ENCODE measurements at regions not wholly inside any gene's neighbourhood (a gene's known extent, or its start where the extent isn't known, plus 50 kb on each side); places are given as distances from the start of the nearest gene placed in this dataset.

GRCh38 chr1:201726700-201727099 lies 102.3 kb upstream of the IPO9 start:
- no peaks in the 10 kb centered on the region for H3K27me3 Mint-ChIP-seq (ENCODE audit: low read depth)
- H3K36me3 Mint-ChIP-seq (ENCODE audit: low read depth) = no peaks in the 10 kb centered on the region

GRCh38 chr1:201728731-201729130 lies 100.2 kb upstream of the IPO9 start:
- no peaks in the 10 kb centered on the region for H3K9me3 Mint-ChIP-seq
- TF ChIP-seq CTCF (IDR thresholded peaks at IDR 0.05; ENCODE audit: unreplicated experiment in 3 of 3) = no peak
- H3K27ac Mint-ChIP-seq = peak overlapping the region in 1 of 3 experiments; percentile 38
- H3K27me3 Mint-ChIP-seq (ENCODE audit: low read depth) = no peaks in the 10 kb centered on the region
- H3K4me1 Mint-ChIP-seq = peaks cover 47% of the 10 kb centered on the region
- no peaks in the 10 kb centered on the region for H3K36me3 Mint-ChIP-seq (ENCODE audit: low read depth)
- no peak overlapping the region for H3K4me3 Mint-ChIP-seq

More at GRCh38 chr1:201726700-201727099, 102.3 kb upstream of the IPO9 start:
- Mint-ChIP-seq H3K9me3 (no peaks in the 10 kb centered on the region), H3K27ac (peak overlapping the region; percentile 80 to 85 (median 81)), H3K4me3 (no peak overlapping the region), H3K4me1 (peaks cover 47% of the 10 kb centered on the region)
- no peak for TF ChIP-seq CTCF (IDR thresholded peaks at IDR 0.05; ENCODE audit: unreplicated experiment in 3 of 3)

GRCh38 chr1:201729973-201730608 lies 98.9 kb upstream of the IPO9 start:
- no peak for TF ChIP-seq CTCF (IDR thresholded peaks at IDR 0.05; ENCODE audit: unreplicated experiment in 3 of 3)
- no peaks in the 10 kb centered on the region for H3K9me3 Mint-ChIP-seq
- H3K4me1 Mint-ChIP-seq = peaks cover 44% of the 10 kb centered on the region
- no peak overlapping the region for H3K4me3 Mint-ChIP-seq
- H3K27me3 Mint-ChIP-seq (ENCODE audit: low read depth) = no peaks in the 10 kb centered on the region
- H3K36me3 Mint-ChIP-seq (ENCODE audit: low read depth) = no peaks in the 10 kb centered on the region
- H3K27ac Mint-ChIP-seq = peak overlapping the region in 2 of 3 experiments; percentile 26 to 83

GRCh38 chr1:201730611-201731010 lies 98.3 kb upstream of the IPO9 start:
- Mint-ChIP-seq H3K9me3 (no peaks in the 10 kb centered on the region), H3K27me3 (ENCODE audit: low read depth) (no peaks in the 10 kb centered on the region), H3K4me3 (no peak overlapping the region), H3K4me1 (peaks cover 46% of the 10 kb centered on the region), H3K36me3 (ENCODE audit: low read depth) (no peaks in the 10 kb centered on the region), H3K27ac (peak overlapping the region; percentile 2 to 70 (median 60))
- TF ChIP-seq CTCF (IDR thresholded peaks at IDR 0.05; ENCODE audit: unreplicated experiment in 3 of 3) = no peak

GRCh38 chr1:201731142-201731541 lies 97.8 kb upstream of the IPO9 start:
- H3K36me3 Mint-ChIP-seq (ENCODE audit: low read depth) = no peaks in the 10 kb centered on the region
- H3K9me3 Mint-ChIP-seq = no peaks in the 10 kb centered on the region
- no peak overlapping the region for H3K4me3 Mint-ChIP-seq
- peaks cover 51% of the 10 kb centered on the region for H3K4me1 Mint-ChIP-seq
- H3K27ac Mint-ChIP-seq = peak overlapping the region; percentile 2 to 70 (median 60)
- no peak for TF ChIP-seq CTCF (IDR thresholded peaks at IDR 0.05; ENCODE audit: unreplicated experiment in 3 of 3)
- no peaks in the 10 kb centered on the region for H3K27me3 Mint-ChIP-seq (ENCODE audit: low read depth)

GRCh38 chr1:201731592-201731991 lies 97.4 kb upstream of the IPO9 start:
- H3K36me3 Mint-ChIP-seq (ENCODE audit: low read depth) = no peaks in the 10 kb centered on the region
- H3K27me3 Mint-ChIP-seq (ENCODE audit: low read depth) = no peaks in the 10 kb centered on the region
- H3K27ac Mint-ChIP-seq = peak overlapping the region; percentile 37 to 60 (median 48)
- TF ChIP-seq CTCF (IDR thresholded peaks at IDR 0.05; ENCODE audit: unreplicated experiment in 3 of 3) = no peak
- no peaks in the 10 kb centered on the region for H3K9me3 Mint-ChIP-seq
- H3K4me1 Mint-ChIP-seq = peaks cover 55% of the 10 kb centered on the region
- H3K4me3 Mint-ChIP-seq = no peak overlapping the region
